GM21825 (cell line): ENCODE measurements at regions not wholly inside any gene's neighbourhood (a gene's known extent, or its start where the extent isn't known, plus 50 kb on each side); places are given as distances from the start of the nearest gene placed in this dataset.

Experiments
- ATAC-seq: cut with Tn5 transposase; IDR thresholded peaks from one replicate; pipeline ENCODE4 v1.9.1; 2021; ENCODE audit warnings: mild to moderate bottlenecking, moderate library complexity; ENCODE audit not compliant: unreplicated experiment

GRCh38 chr7:34457329-34457728 is 200.7 kb upstream of the NPSR1 start:
- ATAC-seq = no peak

GRCh38 chr7:34463830-34464229 is 194.2 kb upstream of the NPSR1 start:
- no peak for ATAC-seq

- ATAC-seq = no peak
Measured at GRCh38 chr7:34471844-34472243, 186.2 kb upstream of the NPSR1 start.

GRCh38 chr7:34486371-34486770 is 171.6 kb upstream of the NPSR1 start:
- no peak for ATAC-seq

- no peak for ATAC-seq
Measured at GRCh38 chr7:34487391-34488115, 170.5 kb upstream of the NPSR1 start.

- ATAC-seq = no peak
Measured at GRCh38 chr7:34488766-34489165, 169.3 kb upstream of the NPSR1 start.

GRCh38 chr7:34491899-34492298 is 166.1 kb upstream of the NPSR1 start:
- no peak for ATAC-seq

GRCh38 chr7:34493752-34494151 is 164.3 kb upstream of the NPSR1 start:
- no peak for ATAC-seq

- no peak for ATAC-seq
Measured at GRCh38 chr7:34497153-34497777, 160.8 kb upstream of the NPSR1 start.

GRCh38 chr7:34501156-34501555 is 156.9 kb upstream of the NPSR1 start:
- no peak for ATAC-seq

GRCh38 chr7:34507191-34507590 is 150.8 kb upstream of the NPSR1 start:
- ATAC-seq = no peak

- ATAC-seq = no peak
Measured at GRCh38 chr7:34523226-34523918, 134.6 kb upstream of the NPSR1 start.

- ATAC-seq = no peak
Measured at GRCh38 chr7:34530259-34530658, 127.8 kb upstream of the NPSR1 start.

- ATAC-seq = no peak
Measured at GRCh38 chr7:34539003-34539402, 119.0 kb upstream of the NPSR1 start.

- no peak for ATAC-seq
Measured at GRCh38 chr7:34544621-34545020, 113.4 kb upstream of the NPSR1 start.

- no peak for ATAC-seq
Measured at GRCh38 chr7:34550996-34551395, 107.0 kb upstream of the NPSR1 start.

- no peak for ATAC-seq
Measured at GRCh38 chr7:34552502-34552901, 105.5 kb upstream of the NPSR1 start.

GRCh38 chr7:34558022-34558421 is 100.0 kb upstream of the NPSR1 start:
- ATAC-seq = no peak

GRCh38 chr7:34564091-34564490 is 93.9 kb upstream of the NPSR1 start:
- no peak for ATAC-seq

- ATAC-seq = no peak
Measured at GRCh38 chr7:34567906-34568305, 90.1 kb upstream of the NPSR1 start.

- no peak for ATAC-seq
Measured at GRCh38 chr7:34569975-34570699, 87.9 kb upstream of the NPSR1 start.
